ENCODE measurements at regions not wholly inside any gene's neighbourhood (a gene's known extent, or its start where the extent isn't known, plus 50 kb on each side); places are given as distances from the start of the nearest gene placed in this dataset.

GRCh38 chr4:188554413-188554812, 415.2 kb downstream of the TRIML1 start:
- DNase-seq (ENCODE audit: low read depth), result no peak

DNA sequence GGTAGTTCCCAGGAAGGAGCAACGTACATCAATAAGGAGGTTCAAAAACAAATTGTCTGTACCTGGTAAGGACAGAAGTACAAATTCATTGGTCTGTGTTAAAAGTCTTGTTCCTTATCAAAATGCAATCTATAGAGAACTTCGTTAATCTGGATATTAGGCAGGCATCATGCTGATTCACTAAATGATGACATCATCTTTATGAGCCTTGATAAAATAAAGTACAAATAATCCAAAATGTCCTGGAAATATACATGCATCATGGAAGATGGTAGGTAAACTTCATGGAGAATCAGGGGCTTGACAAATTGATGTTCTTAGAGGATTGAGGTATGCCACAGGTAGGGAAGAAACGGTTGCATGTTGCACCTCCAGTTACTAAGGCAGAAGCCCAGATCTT, 433.9 kb downstream of the TRIML1 start:
- DNase-seq (ENCODE audit: low read depth), result no peak

- no peak for DNase-seq (ENCODE audit: low read depth)
These were observed 439.4 kb downstream of the TRIML1 start for GRCh38 chr4:188578657-188579056.

- DNase-seq (ENCODE audit: low read depth), result no peak
These were observed 456.8 kb downstream of the TRIML1 start for GRCh38 chr4:188596021-188596420.

DNA sequence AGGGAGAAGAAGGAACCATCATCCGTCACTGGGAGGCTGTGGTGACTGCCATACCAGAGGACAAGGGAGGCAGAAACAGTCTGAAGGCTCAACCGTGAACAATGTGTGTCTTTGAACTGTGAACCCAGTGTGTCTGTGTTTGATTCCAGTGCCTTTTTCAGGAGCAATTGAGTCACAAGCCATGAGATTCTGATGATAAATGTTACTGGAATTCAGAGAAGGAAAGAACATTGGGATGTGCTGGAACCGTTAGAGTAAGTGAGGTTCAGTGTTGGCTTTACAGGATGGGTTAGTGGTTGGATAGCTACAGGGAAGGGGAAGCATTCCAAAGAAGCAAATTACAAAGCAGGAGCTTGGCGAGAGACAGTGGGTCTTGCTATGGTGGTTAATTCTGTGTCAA, 464.4 kb downstream of the TRIML1 start:
- DNase-seq (ENCODE audit: low read depth), result no peak

DNA sequence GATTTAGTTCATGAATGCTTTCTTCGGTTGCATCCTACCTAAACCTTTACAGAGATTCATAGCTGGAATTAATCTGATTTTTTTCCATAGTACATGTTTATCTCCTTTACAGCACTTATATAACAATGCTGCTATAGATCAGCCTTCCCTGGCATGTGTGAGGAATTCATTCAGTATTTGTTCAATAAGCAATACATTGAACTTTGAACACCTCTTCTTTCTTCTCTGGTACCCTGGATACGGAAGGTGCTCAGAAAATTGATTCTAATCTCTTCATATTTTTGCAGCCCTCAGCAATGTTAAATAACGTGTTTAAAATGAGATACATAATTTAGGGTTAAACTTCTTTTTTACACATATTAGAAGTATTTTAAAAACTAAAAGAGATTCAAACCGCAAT, 467.4 kb downstream of the TRIML1 start:
- DNase-seq (ENCODE audit: low read depth), result no peak

DNA sequence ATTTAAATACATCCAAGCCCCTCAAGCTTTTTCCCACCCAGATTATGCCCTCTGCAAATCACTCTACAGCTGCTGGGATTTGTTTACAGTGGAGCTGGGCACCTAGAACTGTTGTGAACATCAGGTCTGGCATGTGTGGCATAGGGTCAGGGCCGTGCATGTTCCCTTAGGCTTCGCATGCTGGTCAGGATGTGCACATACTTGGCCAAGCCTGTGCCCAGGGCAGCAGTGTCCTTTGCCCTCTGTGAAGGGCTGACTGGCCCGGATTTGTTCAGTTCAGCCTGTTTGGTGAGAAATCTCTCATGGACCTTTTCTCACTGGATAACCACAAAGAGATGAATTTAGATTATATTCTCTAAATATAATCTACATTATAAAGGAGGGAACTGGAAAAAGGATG, 471.9 kb downstream of the TRIML1 start:
- DNase-seq (ENCODE audit: low read depth), result no peak

DNA sequence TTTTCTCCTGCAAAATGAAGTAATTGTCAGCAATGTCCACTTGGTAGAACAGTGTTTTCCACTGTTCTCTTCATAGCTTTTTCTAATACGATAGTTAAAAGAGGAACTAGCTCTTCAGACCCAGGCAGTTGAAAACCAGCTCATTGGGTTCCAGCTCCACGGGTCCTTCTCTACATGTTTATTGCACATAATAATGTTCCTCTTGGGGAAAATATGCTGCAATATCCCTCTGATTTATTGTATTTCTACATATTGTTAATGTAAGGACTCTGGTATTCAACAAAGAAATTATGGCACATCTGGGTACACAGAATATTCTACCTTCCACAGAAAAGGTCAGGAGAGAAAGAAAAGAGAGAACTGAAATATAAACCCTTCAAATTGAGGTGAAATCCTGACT, 473.4 kb downstream of the TRIML1 start:
- no peak for DNase-seq (ENCODE audit: low read depth)

DNA sequence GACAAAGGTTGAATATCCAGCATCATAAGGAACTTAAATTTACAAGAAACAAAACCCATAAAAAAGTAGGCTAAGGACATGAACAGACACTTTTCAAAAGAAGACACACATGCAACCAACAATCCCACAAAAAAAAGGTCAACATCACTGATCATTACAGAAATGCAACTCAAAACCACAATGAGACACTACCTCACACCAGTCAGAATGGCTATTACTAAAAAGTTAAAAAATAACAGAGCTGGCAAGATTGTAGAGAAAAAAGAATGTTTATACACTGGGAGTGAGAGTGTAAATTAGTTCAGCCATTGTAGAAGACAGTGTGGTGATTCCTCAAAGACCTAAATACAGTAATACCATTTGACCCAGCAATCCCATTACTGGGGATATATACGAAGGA, 474.7 kb downstream of the TRIML1 start:
- DNase-seq (ENCODE audit: low read depth), result no peak

- DNase-seq (ENCODE audit: low read depth), result no peak
These were observed 480.4 kb downstream of the TRIML1 start for GRCh38 chr4:188619456-188620149.

DNA sequence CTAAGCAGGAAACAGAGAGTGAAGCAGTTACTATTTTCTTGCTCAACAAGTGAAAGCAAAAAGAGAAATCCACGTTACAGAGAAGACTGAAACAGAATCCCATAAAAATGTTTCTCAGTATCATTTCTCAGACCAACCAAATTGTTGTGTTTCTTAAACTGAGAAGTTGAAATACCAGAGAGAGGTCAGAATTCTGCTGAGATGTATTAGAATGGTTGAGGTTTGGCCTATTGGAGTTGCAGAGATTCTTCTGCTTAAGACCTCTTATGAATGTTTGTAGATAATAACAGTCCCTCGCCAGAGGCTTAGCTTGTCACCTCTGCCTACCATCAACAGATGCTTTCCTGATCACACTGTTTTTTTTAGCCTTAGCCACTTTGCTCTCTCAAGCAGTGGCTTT, 481.4 kb downstream of the TRIML1 start:
- no peak for DNase-seq (ENCODE audit: low read depth)

DNA sequence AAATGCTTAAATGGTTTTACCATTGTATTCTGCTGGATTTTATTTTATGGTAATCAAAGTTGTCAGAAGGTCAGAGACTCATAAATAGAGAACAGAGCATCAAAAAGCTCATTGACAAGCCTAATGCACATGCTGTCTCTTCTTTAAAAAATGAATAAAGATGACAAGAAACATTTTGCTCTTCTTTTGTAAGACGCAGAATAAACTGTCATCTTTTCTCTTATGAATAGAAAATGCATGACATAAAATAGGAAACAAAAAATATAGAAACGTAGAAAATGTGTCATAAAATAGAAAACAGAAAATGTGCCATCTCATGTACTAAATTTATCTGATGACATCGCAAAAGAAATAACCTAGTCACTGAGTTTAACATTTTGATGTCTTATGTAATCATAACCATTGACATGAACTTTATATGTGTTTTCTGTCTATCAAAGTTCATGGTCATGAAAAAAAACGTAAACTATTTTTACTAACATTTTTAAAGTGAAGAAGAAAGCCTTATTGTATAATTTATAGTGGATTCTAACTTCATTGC, 484.1 kb downstream of the TRIML1 start:
- DNase-seq (ENCODE audit: low read depth), result no peak

GRCh38 chr4:188624370-188624769, 485.1 kb downstream of the TRIML1 start:
- DNase-seq (ENCODE audit: low read depth), result no peak

DNA sequence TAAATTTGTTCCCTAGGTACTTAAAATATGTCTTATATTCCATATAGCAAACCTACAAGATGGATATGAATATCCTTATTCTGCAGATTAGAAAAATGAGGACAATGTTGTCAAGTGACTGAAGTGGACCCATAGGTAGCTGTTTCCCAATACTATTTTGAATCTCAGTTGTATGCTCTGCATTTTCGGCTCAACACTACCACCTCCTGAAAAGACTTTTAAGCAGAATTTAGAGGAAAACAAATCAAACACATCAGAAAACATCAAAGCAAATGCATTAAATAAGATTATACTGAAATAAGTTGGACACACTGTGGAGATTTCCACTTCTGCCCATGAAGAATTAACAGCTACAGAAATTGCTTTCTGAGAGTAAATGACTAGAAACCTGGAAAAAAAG, 488.7 kb downstream of the TRIML1 start:
- no peak for DNase-seq (ENCODE audit: low read depth)

GRCh38 chr4:188639479-188640100, 500.3 kb downstream of the TRIML1 start:
- DNase-seq (ENCODE audit: low read depth), result no peak

DNA sequence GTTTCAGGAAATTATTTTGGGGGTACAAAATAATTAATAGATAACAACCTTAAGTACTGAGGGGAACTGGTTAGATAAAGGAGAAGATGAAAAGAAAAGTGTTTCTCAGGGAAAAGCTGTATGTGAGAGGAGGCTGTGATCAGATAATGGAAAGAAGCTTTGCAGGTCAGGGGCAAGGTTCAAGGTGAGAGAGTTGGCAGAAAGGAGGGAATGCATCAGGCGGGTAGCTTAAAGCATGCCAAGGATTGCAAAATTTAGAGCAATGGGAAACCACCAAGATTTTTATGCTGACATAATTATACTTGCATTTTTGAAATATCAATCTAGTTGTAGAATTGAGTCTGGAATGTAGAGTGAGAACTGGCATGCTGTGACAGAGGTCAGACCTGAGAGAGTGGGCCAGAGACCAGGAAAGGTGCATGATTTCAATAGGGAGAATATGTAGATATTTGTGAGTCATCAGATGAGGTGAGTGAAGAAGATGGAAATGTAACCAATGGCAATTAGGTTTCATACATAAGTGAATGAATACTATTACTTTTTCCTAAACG, 508.7 kb downstream of the TRIML1 start:
- no peak for DNase-seq (ENCODE audit: low read depth)

GRCh38 chr4:188649635-188650034, 510.4 kb downstream of the TRIML1 start:
- DNase-seq (ENCODE audit: low read depth), result no peak

DNA sequence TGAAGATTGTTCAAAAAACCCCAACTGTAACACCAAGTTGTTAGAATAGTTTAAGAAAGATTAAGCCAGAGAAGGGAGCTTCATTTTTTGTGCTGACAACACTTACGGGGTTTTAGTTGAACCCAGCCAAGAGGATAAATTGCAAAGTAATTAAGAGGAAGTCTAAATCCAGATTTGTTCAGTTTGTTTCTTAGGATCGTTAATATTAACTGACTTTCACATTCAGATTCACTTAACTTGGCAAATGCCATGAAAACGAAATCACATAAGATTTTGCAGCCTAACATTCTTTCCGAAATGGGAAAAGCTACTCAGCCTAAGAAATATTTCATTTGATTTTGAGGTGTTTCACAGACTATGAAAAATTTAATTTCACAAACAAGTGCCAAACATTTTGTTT, 511.3 kb downstream of the TRIML1 start:
- DNase-seq (ENCODE audit: low read depth), result no peak

GRCh38 chr4:188657365-188657764, 518.1 kb downstream of the TRIML1 start:
- DNase-seq (ENCODE audit: low read depth), result no peak

DNA sequence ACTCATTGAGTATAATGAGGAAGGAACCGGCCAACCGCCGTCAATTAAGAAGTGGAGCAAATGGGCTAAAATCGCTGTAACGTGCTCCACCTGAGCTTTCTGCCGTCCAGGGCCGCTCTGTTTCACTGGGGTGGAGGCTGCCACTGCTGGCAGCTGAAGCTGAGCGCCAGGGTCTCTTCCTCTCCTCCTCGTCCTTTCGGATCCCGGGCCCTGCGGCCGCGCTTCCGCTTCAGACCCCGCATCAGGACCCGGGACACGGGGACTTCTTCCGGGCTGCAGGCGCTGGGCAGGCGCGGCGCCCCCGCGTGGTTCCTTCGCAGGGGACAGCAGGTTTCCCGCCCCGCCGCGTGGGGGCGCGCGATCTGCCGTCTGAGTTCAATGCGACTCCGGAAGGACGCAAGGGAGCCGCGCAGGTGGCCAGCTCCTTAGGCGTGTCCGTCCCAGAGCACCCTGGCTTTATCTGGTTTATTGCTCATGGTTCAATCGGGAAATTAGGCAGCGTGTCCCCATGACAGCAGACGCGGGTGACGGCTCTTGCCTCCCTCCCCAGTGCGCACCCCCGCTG, 519.8 kb downstream of the TRIML1 start:
- DNase-seq (ENCODE audit: low read depth), result no peak

GRCh38 chr4:188660796-188661195, 521.6 kb downstream of the TRIML1 start:
- no peak for DNase-seq (ENCODE audit: low read depth)

GRCh38 chr4:188661502-188661901, 522.3 kb downstream of the TRIML1 start:
- no peak for DNase-seq (ENCODE audit: low read depth)

DNA sequence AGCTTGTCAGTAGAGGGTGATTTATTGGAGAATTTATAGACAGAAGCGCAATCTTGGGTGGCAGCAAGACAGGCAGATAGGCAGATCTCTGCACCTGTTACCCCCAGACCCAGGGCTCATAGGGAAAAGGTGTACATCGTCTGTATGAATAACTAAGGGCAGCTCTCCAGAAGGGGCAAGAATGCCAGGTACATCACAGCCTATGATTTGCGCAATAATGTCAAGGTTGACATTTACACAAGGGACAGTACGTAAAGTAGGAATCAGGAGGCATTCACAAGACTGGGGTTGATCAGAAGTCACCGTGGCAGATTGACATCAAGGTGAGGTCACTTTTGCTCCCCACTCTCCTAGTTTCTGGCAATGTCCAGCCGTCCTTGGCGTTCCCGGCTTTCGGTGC, 524.1 kb downstream of the TRIML1 start:
- no peak for DNase-seq (ENCODE audit: low read depth)

Data from activated T-helper 9 cell treated with anti-CD3 and anti-CD28 coated beads, Interleukin-2, amount 50 U/mL, for 16 hours (primary cell).